ENCODE measurements at regions not wholly inside any gene's neighbourhood (a gene's known extent, or its start where the extent isn't known, plus 50 kb on each side); places are given as distances from the start of the nearest gene placed in this dataset.

- TF ChIP-seq JUN (IDR thresholded peaks at IDR 0.05; ENCODE audit: borderline replicate concordance, insufficient read depth, insufficient read length, low read depth) (no peak), POLR2A (IDR thresholded peaks at IDR 0.05; ENCODE audit: low read depth, low read length) (no peak), GATA2 (IDR thresholded peaks at IDR 0.05; ENCODE audit: insufficient read depth, insufficient read length, low read depth, low read length) (no peak), POLR2AphosphoS5 (IDR thresholded peaks at IDR 0.05; ENCODE audit: insufficient read depth, low read depth, low read length) (no peak), MAX (IDR thresholded peaks at IDR 0.05; ENCODE audit: insufficient read depth, insufficient read length) (no peak), MYC (IDR thresholded peaks at IDR 0.05; ENCODE audit: low read depth, low read length) (no peak), EZH2 (IDR thresholded peaks at IDR 0.05; ENCODE audit: borderline replicate concordance, low read depth, low read length, severe bottlenecking) (no peak), FOS (IDR thresholded peaks at IDR 0.05; ENCODE audit: borderline replicate concordance, insufficient read depth, low read length) (no peak)
- TF ChIP-seq, protein P1, sequence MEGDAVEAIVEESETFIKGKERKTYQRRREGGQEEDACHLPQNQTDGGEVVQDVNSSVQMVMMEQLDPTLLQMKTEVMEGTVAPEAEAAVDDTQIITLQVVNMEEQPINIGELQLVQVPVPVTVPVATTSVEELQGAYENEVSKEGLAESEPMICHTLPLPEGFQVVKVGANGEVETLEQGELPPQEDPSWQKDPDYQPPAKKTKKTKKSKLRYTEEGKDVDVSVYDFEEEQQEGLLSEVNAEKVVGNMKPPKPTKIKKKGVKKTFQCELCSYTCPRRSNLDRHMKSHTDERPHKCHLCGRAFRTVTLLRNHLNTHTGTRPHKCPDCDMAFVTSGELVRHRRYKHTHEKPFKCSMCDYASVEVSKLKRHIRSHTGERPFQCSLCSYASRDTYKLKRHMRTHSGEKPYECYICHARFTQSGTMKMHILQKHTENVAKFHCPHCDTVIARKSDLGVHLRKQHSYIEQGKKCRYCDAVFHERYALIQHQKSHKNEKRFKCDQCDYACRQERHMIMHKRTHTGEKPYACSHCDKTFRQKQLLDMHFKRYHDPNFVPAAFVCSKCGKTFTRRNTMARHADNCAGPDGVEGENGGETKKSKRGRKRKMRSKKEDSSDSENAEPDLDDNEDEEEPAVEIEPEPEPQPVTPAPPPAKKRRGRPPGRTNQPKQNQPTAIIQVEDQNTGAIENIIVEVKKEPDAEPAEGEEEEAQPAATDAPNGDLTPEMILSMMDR (IDR thresholded peaks at IDR 0.05; ENCODE audit: extremely low read depth in 1 of 2, insufficient read depth in 1 of 2, low read depth in 1 of 2, low read length in 2 of 2), result no peak
- H3K79me2 ChIP-seq (ENCODE audit: control insufficient read depth, insufficient read depth, low read length), result no peaks in the 10 kb centered on the region
- CTCF ChIA-PET, result no interaction called here
Measured at GRCh38 chr9:80218328-80218727, 646.6 kb downstream of the TLE4 start.

More at GRCh38 chr9:80218328-80218727, 646.6 kb downstream of the TLE4 start:
- no TSS peak for BruUV-seq (replicated peaks)
- no peaks in the 10 kb centered on the region for H3K9me3 ChIP-seq (replicated peaks; ENCODE audit: control insufficient read depth, insufficient read depth, low read length)
- dilution Hi-C loops (cut with MboI; ENCODE audit: extremely low pct_ligation_motif_present, low sequenced_read_pairs), result no loop called here
- no peak for DNase-seq (ENCODE audit: low read depth, low spot score)
- no peak overlapping the region for H3K4me3 ChIP-seq (replicated peaks in 1 of 3; ENCODE audit: insufficient read depth in 1 of 3, low read depth in 1 of 3, low read length in 3 of 3)
- POLR2A ChIA-PET, result no interaction called here
- H3K4me2 ChIP-seq (ENCODE audit: insufficient read depth, low read length), result no peak overlapping the region
- no peaks in the 10 kb centered on the region for H3K27me3 ChIP-seq (ENCODE audit: control insufficient read depth in 2 of 2, insufficient read depth in 2 of 2, low read length in 2 of 2)
- intact Hi-C loops (cut with micrococcal nuclease), result no loop called here
- H3K36me3 ChIP-seq (ENCODE audit: control insufficient read depth in 2 of 2, extremely low read depth in 1 of 2, insufficient read depth in 2 of 2, low read length in 2 of 2), result no peaks in the 10 kb centered on the region
- no peak overlapping the region for H2AFZ ChIP-seq (ENCODE audit: low read depth, low read length)
- H3K9me1 ChIP-seq (replicated peaks; ENCODE audit: control insufficient read depth, extremely low read depth, insufficient read depth, low read length), result no peaks in the 10 kb centered on the region
- no peaks in the 10 kb centered on the region for H4K20me1 ChIP-seq (replicated peaks; ENCODE audit: control insufficient read depth, extremely low read depth, insufficient read depth, low read length)
- FAIRE-seq, result no peak
- H3K27ac ChIP-seq (ENCODE audit: insufficient read depth, low read depth, low read length), result no peak overlapping the region
- H3K4me1 ChIP-seq (ENCODE audit: control insufficient read depth, extremely low read depth, insufficient read depth, low read length), result no peaks in the 10 kb centered on the region
- no peak overlapping the region for H3K9ac ChIP-seq (replicated peaks; ENCODE audit: extremely low read depth, insufficient read depth, low read length)
